AG09319 (cell line): ENCODE measurements at regions not wholly inside any gene's neighbourhood (a gene's known extent, or its start where the extent isn't known, plus 50 kb on each side); places are given as distances from the start of the nearest gene placed in this dataset.
"Not testable (repeated sequence)": the region's sequence is repeated elsewhere in the genome, so short reads cannot be mapped to it uniquely, and the experiment has no call there.

ENCODE experiments used
- DNase-seq: peaks from one replicate; pipeline ENCODE4 v3.0.0-alpha.2; 2010; ENCODE audit warnings: low read depth; ENCODE audit errors: extremely low read depth
- TF ChIP-seq, protein P1 (sequence below): IDR thresholded peaks from 2 replicates; pipeline ENCODE4 v1.5.1; 2011; ENCODE audit warnings: low read depth, mild to moderate bottlenecking, inconsistent platforms, low read length, moderate library complexity

DNA sequence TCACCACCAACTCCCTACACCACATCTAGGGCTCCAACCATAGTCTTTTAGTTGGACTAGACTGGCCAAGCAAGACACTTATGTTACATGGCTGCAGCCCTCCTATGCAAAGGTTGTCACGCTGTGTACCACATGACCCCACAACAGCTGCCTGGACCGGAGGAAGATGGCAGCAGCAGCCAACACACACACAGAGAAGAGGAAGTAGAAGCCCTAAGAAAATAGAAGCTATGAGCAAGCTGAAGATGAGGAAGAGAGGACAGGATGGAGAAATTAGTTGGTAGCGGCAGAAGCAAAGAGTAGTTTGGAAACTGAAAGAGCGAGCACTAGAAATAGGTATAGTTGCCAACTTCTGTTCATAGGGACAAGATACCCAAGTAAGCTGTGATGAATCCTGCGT, 60.8 kb upstream of the RALGPS2 start:
- no peak for DNase-seq
- TF ChIP-seq, protein P1, sequence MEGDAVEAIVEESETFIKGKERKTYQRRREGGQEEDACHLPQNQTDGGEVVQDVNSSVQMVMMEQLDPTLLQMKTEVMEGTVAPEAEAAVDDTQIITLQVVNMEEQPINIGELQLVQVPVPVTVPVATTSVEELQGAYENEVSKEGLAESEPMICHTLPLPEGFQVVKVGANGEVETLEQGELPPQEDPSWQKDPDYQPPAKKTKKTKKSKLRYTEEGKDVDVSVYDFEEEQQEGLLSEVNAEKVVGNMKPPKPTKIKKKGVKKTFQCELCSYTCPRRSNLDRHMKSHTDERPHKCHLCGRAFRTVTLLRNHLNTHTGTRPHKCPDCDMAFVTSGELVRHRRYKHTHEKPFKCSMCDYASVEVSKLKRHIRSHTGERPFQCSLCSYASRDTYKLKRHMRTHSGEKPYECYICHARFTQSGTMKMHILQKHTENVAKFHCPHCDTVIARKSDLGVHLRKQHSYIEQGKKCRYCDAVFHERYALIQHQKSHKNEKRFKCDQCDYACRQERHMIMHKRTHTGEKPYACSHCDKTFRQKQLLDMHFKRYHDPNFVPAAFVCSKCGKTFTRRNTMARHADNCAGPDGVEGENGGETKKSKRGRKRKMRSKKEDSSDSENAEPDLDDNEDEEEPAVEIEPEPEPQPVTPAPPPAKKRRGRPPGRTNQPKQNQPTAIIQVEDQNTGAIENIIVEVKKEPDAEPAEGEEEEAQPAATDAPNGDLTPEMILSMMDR: no peak

DNA sequence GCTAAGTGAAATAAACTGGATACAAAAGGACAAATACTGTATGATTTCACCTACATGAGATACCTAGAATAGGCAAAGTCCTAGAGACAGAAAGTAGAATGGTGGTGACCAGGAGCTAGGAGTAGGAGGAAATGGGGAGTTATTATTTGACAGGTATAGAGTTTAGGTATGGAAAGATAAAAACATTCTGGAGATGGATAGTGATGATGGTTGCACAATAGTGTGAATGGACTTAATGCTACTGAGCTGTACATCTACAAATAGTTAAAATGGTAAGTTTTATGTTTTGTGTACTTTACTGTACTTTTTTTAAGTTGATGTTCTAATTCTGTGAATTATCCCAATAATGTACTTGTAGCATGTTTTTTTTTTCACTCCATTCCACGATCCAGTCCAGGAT, 59.5 kb upstream of the RALGPS2 start:
- DNase-seq: no peak
- TF ChIP-seq, protein P1: no peak

DNA sequence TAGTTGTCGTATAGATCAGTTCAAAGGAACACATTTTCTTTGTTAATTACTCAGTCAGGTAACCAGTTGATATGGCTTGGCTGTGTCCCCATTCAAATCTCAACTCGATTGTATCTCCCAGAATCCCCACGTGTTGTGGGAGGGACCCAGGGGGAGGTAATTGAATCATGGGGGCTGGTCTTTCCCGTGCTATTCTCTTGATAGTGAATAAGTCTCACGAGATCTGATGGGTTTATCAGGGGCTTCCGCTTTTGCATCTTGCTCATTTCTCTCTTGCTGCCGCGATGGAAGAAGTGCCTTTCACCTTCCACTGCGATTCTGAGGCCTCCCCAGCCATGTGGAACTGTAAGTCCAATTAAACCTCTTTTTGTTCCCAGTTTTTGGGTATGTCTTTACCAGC, 58.2 kb upstream of the RALGPS2 start:
- not testable (repeated sequence) for DNase-seq

DNA sequence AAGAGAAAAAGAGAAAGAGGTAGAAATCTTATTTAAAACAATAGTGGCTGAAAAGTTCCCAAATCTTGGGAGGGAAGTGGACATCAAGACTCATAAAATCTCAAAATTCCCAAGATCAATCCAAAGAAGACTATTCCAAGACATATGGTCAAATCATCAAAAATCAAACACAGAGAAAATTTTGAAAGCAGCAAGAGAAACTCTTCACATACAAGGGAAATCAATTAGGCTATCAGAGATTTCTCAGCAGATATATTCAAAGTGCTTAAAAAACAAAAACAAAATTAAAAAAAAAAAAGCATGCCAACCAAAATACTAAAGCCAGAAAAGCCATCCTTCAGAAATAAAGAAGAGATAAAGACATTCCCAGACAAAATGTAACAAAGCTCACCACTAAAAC, 52.6 kb upstream of the RALGPS2 start:
- DNase-seq: no peak
- TF ChIP-seq, protein P1: no peak

DNA sequence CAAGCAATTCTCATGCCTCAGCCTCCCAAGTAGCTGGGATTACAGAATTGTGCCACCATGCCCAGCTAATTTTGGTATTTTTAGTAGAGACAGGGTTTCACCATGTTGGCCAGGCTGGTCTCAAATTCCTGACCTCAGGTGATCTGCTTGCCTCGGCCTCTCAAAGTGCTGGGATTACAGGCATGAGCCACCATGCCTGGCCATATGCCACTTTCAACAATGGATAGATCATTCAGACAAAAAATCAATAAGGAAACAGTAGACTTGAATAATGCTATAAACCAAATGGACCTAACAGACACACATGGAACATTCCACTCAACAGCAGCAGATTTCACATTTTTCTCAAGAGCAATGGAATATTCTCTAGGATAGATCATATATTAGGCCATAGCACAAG, 50.5 kb upstream of the RALGPS2 start:
- not testable (repeated sequence) for DNase-seq
